Fibroblast of villous mesenchyme (primary cell): ENCODE measurements at regions not wholly inside any gene's neighbourhood (a gene's known extent, or its start where the extent isn't known, plus 50 kb on each side); places are given as distances from the start of the nearest gene placed in this dataset.

Source experiments
- DNase-seq: peaks from one replicate; pipeline ENCODE4 v3.0.0-alpha.2; 2010; ENCODE audit warnings: low read depth
- H3K4me3 ChIP-seq: 2 replicates; pipeline ENCODE4 v1.5.1; 2011; ENCODE audit warnings: low read depth, mild to moderate bottlenecking, low read length
- CTCF ChIP-seq: IDR thresholded peaks from 2 replicates; pipeline ENCODE4 v1.5.1; 2012; ENCODE audit warnings: low read depth, mild to moderate bottlenecking, low read length; ENCODE audit not compliant: insufficient read depth

- no peak for TF ChIP-seq CTCF
These were observed 333.1 kb upstream of the FAM241A start for GRCh38 chr4:111812114-111812513.

GRCh38 chr4:111812760-111813159, 332.5 kb upstream of the FAM241A start:
- no peak for DNase-seq
- TF ChIP-seq CTCF = no peak

More at GRCh38 chr4:111812114-111812513, 333.1 kb upstream of the FAM241A start:
- DNase-seq = no peak
- no peak overlapping the region for H3K4me3 ChIP-seq

GRCh38 chr4:111813555-111814140, 331.6 kb upstream of the FAM241A start:
- TF ChIP-seq CTCF = no peak
- H3K4me3 ChIP-seq = no peak overlapping the region
- no peak for DNase-seq

More at GRCh38 chr4:111812760-111813159, 332.5 kb upstream of the FAM241A start:
- H3K4me3 ChIP-seq = no peak overlapping the region

GRCh38 chr4:111814961-111815360, 330.3 kb upstream of the FAM241A start:
- no peak for TF ChIP-seq CTCF

GRCh38 chr4:111821342-111821741, 323.9 kb upstream of the FAM241A start:
- no peak for DNase-seq
- no peak overlapping the region for H3K4me3 ChIP-seq
- TF ChIP-seq CTCF = no peak

More at GRCh38 chr4:111814961-111815360, 330.3 kb upstream of the FAM241A start:
- no peak overlapping the region for H3K4me3 ChIP-seq
- no peak for DNase-seq

- no peak for TF ChIP-seq CTCF
- no peak for DNase-seq
- no peak overlapping the region for H3K4me3 ChIP-seq
These were observed 308.7 kb upstream of the FAM241A start for GRCh38 chr4:111836601-111837000.

- no peak for TF ChIP-seq CTCF
- no peak for DNase-seq
- no peak overlapping the region for H3K4me3 ChIP-seq
These were observed 307.5 kb upstream of the FAM241A start for GRCh38 chr4:111837761-111838160.
